Dedifferentiated amniotic fluid mesenchymal stem cell (primary cell): ENCODE measurements at regions not wholly inside any gene's neighbourhood (a gene's known extent, or its start where the extent isn't known, plus 50 kb on each side); places are given as distances from the start of the nearest gene placed in this dataset.
A peak's percentile ranks its signal among the peaks of the same experiment; 100 is the strongest.

Experiments used
- DNase-seq: peaks from one replicate; pipeline ENCODE4 v3.0.0-alpha.2; 2016; ENCODE audit errors: extremely low spot score

DNA sequence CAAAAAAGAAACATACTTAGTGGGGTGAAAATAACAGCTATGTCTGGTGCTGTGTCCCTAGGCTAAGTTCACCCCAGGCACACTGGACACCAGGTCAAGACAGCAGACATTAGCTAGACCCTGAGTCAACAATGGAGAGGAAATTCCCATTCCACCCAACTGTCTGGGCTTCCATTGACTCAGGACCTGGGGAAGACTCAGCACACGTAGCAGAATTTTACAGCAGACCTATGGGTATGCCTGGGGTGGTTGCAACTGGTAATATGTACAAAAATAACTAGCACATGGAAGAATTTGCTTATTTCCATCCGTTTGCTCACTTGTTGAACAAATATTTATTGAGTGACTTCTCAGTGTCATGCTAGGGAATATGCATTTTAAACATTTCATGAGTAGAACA, 117.0 kb downstream of the GAS1 start:
- no peak for DNase-seq

- DNase-seq = no peak
Observed at GRCh38 chr9:86829496-86830046, 117.7 kb downstream of the GAS1 start.

GRCh38 chr9:86828631-86829030, 118.7 kb downstream of the GAS1 start:
- no peak for DNase-seq

- DNase-seq = no peak
Observed at GRCh38 chr9:86827893-86828292, 119.4 kb downstream of the GAS1 start.

DNA sequence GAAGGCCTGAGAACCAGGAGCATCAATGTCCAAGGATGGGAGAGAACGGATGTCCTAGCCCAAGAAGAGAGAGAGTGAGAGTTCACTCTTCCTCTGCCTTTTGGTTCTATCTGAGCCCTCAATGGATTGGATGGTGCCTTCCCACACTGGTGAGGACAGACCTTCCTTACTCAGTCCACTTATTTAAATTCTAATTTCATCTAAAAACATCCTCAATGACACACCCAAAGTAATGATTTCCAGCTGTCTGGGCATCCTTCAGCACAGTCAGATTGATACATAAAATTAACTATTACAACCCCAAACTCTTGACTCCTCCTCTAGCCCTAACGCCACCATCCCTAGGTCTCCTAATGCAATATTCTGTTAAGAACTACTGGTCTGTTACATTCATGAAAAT, 122.0 kb downstream of the GAS1 start:
- no peak for DNase-seq

DNA sequence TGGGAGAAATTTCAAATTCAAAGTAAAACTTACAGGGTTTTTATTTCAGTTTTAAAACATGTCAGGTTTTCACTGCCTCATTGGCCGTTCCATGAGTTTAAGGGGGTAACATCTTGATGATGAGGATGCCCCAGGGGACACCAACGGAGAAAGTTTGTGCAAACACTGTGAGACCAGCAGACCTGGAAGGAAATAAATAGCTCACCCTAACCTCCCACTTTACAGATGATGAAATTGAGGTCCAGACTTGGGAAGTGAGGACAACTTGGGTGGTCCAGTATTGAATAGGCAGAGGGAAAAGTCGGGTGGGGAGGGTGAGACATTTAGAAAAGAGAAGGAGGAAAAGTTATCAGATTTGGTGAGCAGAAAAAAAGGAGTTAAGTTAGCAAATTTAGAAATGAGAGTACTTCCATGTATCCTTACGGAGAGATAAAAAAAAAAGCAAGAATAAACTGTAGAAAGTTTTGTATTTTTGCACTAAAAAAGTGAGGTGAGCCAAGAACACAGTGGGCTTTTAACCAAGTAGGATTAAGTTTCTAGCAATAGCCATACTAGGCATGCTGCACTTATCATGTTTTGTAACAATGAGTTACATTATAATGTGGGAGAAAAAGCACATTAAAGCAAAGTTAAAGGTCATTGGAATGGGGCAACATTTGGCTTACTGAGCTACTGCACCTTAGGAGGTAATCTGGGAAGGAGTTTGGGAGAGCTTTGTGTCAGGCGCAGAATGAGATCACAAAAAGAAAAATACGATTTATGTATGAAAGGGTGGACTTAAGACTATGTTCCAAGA, 125.1 kb downstream of the GAS1 start:
- peak; percentile 39 for DNase-seq

- DNase-seq = peak; percentile 71
Observed at GRCh38 chr9:86821006-86821845, 126.1 kb downstream of the GAS1 start.

DNA sequence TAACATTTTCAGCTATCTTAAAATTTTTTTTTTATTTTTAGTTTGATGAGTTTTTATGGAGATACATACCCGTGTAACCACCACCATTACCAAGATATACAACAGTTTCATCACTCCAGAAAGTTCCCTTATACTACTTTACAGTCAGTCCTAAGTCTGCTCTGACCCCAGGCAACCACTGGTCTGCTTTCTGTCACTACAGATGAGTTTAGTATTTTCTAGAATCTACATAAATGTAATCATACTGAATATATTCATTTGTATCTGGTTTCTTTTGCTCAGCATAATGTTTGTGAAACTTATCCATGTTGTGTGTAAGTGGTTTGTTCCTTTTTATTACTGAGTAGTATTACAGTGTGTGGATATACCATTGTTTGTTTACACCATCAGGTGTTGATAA, 127.8 kb downstream of the GAS1 start:
- no peak for DNase-seq

DNA sequence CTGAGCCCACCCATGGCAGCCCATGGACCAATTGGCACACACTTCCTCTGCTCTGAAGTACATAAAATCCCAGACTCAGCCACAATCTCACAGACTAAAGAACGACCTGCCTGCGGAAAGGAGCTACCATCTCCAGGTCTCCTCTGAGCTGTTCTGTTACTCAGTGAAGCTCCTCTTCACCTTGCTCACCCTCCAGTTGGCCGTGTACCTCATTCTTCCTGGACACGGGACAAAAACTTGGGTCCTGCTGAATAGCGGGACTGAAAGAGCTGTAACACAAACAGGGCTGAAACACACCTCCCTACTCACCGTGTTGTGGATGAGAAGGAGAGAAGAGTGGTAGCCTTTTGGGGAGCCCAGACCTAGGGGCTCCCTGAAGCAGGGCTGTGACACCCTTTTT, 128.7 kb downstream of the GAS1 start:
- no peak for DNase-seq

GRCh38 chr9:86816868-86817267, 130.4 kb downstream of the GAS1 start:
- DNase-seq = no peak

DNA sequence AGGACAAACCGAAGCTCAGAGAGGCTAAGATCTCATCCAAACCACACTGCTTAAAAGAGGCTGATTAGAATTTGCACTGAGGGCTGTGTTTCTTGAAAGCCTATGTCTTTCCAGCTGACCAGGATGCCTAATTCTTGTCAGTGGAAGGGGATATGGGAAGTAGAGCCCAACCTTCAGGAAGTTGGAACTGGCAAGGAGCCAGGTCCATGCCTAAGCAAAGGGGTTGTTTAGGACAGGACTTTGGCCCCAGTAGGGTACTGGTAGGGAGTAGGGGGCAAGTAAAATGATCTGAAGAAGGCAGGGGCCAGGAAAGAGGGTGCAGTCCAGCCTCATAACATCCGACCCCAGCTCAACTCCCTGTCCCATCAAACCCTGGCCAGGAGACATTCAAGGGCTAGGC, 130.9 kb downstream of the GAS1 start:
- DNase-seq = no peak

- DNase-seq = no peak
Observed at GRCh38 chr9:86812616-86813015, 134.7 kb downstream of the GAS1 start.

GRCh38 chr9:86809759-86810367, 137.4 kb downstream of the GAS1 start:
- no peak for DNase-seq

DNA sequence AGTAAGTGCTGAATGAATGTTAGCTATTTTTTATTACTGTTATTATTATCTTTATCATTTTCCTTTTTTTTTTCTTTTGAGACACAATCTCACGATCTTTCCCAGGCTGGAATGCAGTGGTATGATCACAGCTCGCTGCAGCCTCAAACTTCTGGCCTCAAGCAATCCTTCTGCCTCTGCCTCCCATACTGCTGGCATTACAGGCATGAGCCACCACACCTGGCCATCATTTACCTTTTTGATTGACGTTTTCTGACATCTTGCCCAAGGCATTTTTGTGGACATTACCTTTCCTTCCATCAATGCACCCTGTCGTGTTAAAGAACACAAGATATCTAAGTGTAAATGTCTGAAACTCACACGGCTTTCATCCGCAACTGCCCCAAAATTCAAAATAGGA, 138.2 kb downstream of the GAS1 start:
- no peak for DNase-seq

GRCh38 chr9:86807367-86807976, 139.8 kb downstream of the GAS1 start:
- DNase-seq = no peak

- DNase-seq = no peak
Observed at GRCh38 chr9:86804011-86804410, 143.3 kb downstream of the GAS1 start.

DNA sequence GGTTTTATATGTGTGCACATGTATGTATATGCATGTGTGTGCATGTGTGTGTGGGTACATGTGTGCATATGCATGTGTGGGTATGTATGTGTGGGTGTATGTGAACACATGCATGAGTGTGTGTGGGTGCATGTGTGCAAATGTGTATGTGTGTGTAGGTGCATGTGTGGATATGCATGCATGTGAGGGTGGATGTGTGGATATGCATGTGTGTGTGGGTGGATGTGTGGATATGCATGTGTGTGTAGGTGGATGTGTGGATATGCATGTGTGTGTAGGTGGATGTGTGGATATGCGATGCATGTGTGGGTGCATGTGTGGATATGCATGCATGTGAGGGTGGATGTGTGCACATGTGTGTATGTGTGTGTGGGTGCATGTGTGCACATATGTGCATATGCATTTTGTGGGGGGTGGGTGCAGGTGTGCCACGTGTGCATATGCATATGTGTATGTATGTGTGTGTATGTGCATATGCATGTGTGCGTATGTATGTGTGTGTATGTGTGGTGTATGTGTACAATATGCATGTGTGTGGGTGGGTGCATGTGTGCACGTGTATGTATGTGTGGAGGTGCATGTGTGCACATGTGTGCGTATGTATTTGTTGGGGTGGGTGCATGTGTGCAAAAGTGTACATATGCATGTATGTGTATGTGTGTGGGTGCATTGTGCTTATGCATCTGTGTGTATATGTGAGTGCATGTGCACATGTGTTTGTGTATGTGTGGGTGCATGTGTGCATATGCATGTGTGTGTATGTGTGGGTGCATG, 144.2 kb downstream of the GAS1 start:
- DNase-seq = no peak

DNA sequence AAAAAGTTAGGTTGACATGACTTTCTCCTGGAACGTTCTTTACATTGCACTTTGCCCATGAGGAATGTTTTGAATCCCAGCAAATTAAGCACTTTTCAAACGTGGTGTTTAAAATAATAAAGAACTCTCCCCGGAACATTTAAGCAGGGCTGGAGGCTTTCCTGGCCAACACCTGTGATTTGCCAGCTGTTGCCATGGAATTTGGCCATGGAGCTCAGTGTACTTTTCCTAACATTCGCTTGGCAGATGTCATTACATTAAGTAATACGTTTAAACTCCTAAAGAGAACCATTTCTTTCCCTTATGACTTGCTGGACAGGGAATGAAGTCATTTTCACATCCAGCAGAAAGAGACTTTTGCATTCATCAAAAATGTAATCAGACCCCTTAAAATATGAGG, 146.1 kb downstream of the GAS1 start:
- DNase-seq = no peak

DNA sequence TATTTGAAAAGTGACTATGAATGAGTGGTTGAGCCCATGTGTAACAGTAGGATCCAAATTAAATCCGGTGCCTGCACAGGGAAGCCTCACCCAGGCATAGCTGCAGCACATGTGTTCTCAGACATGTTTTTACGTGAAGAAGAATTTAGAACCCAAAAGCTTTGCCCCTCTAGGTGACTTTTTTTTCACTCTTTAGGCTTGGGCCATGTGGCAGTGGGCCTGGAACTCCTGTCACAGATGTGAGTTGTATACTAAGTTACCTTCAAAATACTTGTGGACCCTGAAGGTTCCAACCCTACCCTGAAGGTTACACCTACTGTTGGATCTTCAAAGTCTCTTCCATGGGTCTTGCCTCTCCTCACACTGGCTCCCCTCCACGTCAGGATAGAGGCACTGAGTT, 146.6 kb downstream of the GAS1 start:
- DNase-seq = no peak

- no peak for DNase-seq
Observed at GRCh38 chr9:86798966-86799365, 148.3 kb downstream of the GAS1 start.

GRCh38 chr9:86796666-86797065, 150.6 kb downstream of the GAS1 start:
- DNase-seq = no peak
